Mesendoderm (in vitro differentiated cells): ENCODE measurements at regions not wholly inside any gene's neighbourhood (a gene's known extent, or its start where the extent isn't known, plus 50 kb on each side); places are given as distances from the start of the nearest gene placed in this dataset.

Experiments
- DNase-seq: peaks from one replicate; pipeline ENCODE4 v3.0.0; 2013
- H2AK5ac ChIP-seq: 2 replicates; pipeline ENCODE4 v1.6.1; 2013; ENCODE audit warnings: low read length, inconsistent platforms
- H2BK120ac ChIP-seq: 2 replicates; pipeline ENCODE4 v1.6.1; 2013; ENCODE audit warnings: low read depth, mild to moderate bottlenecking, low read length, moderate library complexity, mixed read lengths
- H2BK15ac ChIP-seq: replicated peaks from 2 replicates; pipeline ENCODE4 v1.6.1; 2013; ENCODE audit warnings: low read depth, mild to moderate bottlenecking, moderate library complexity
- H2BK5ac ChIP-seq: 2 replicates; pipeline ENCODE4 v1.6.1; 2013; ENCODE audit warnings: low read length, inconsistent platforms
- H3K18ac ChIP-seq: 2 replicates; pipeline ENCODE4 v1.6.1; 2013; ENCODE audit warnings: mild to moderate bottlenecking, low read length, mixed read lengths
- H3K23ac ChIP-seq: one replicate; pipeline ENCODE4 v1.6.1; 2013; ENCODE audit warnings: low read length
- H3K27ac ChIP-seq: 2 replicates; pipeline ENCODE4 v1.5.1; 2013; ENCODE audit warnings: low read depth, mild to moderate bottlenecking, inconsistent platforms, low read length, moderate library complexity
- H3K27me3 ChIP-seq: 2 replicates; pipeline ENCODE4 v1.6.1; 2013; ENCODE audit warnings: low read length, control low read depth, mild to moderate bottlenecking, inconsistent platforms; ENCODE audit not compliant: insufficient read depth, poor library complexity
- H3K36me3 ChIP-seq: 2 replicates; pipeline ENCODE4 v1.6.1; 2013; ENCODE audit warnings: low read length, inconsistent platforms; ENCODE audit not compliant: control insufficient read depth, insufficient read depth
- H3K4ac ChIP-seq: one replicate; pipeline ENCODE4 v1.6.1; 2013; ENCODE audit warnings: low read depth, mild to moderate bottlenecking, low read length, moderate library complexity
- H3K4me1 ChIP-seq: 2 replicates; pipeline ENCODE4 v1.6.1; 2013; ENCODE audit warnings: low read depth, low read length, inconsistent platforms; ENCODE audit not compliant: control insufficient read depth
- H3K4me2 ChIP-seq: 2 replicates; pipeline ENCODE4 v1.6.1; 2013; ENCODE audit warnings: low read length
- H3K4me3 ChIP-seq: 2 replicates; pipeline ENCODE4 v1.5.1; 2013; ENCODE audit warnings: mild to moderate bottlenecking, low read length
- H3K56ac ChIP-seq: one replicate; pipeline ENCODE4 v1.6.1; 2013; ENCODE audit warnings: low read length
- H3K79me1 ChIP-seq: 2 replicates; pipeline ENCODE4 v1.6.1; 2013; ENCODE audit warnings: low read length, inconsistent platforms
- H3K79me2 ChIP-seq: 2 replicates; pipeline ENCODE4 v1.6.1; 2013; ENCODE audit warnings: mild to moderate bottlenecking, low read length; ENCODE audit not compliant: control insufficient read depth, insufficient read depth
- H3K9ac ChIP-seq: 2 replicates; pipeline ENCODE4 v1.6.1; 2013; ENCODE audit warnings: low read length, inconsistent platforms
- H4K5ac ChIP-seq: one replicate; pipeline ENCODE4 v1.6.1; 2013; ENCODE audit warnings: low read length
- H4K8ac ChIP-seq: one replicate; pipeline ENCODE4 v1.6.1; 2013; ENCODE audit warnings: low read depth, mild to moderate bottlenecking, control low read depth, low read length, moderate library complexity
- WGBS: extraction: QIAGEN DNeasy Blood & Tissue Kit; methylation state at CpG from one replicate; pipeline ENCODE4 v1.1.7; 2013; ENCODE audit warnings: low lambda C conversion rate, missing lambda C conversion rate; ENCODE audit not compliant: insufficient coverage; ENCODE audit errors: extremely low coverage; 5-methylcytosine and 5-hydroxymethylcytosine counted together

DNA sequence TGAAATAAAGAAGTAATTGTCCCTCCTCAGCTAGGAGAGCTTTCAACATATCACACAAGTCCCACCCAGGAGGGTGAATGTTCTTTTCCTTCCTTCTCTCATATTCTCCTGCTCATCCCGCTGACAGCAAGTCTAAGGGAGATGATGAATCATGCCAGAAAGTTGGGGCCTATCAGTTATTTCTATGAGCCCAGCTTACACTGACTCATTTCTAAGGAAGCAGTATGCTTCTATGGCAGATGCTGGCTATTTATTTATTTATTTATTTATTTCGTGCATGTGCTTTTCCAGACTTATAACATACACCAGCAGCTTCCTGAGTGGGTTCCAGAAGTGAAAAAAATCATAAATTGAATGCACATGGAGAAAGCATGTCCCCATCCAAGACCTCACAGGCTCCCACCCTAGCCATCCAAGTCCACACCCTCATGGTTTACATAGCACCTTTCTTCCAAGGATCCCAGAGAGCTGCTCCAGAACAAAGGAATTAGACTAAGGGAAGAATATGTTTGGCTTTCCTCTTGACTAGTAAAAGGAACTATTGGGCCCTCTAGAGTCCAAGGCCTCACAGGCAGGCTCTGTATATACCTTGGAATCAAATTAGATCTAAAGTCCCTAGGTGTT is 1074.2 kb upstream of the ZEB2 start:
- H2BK5ac ChIP-seq = no peak overlapping the region
- H2BK120ac ChIP-seq = no peak overlapping the region
- no peak overlapping the region for H3K4me3 ChIP-seq
- no peak overlapping the region for H3K9ac ChIP-seq
- H4K5ac ChIP-seq = no peak overlapping the region
- H2BK15ac ChIP-seq = no peak overlapping the region
- H3K4me1 ChIP-seq = no peaks in the 10 kb centered on the region
- H3K27me3 ChIP-seq = no peaks in the 10 kb centered on the region
- no peaks in the 10 kb centered on the region for H3K36me3 ChIP-seq
- H3K18ac ChIP-seq = no peak overlapping the region
- no peak overlapping the region for H3K4ac ChIP-seq
- no peak overlapping the region for H3K27ac ChIP-seq
- no peak overlapping the region for H3K23ac ChIP-seq
- H3K56ac ChIP-seq = no peak overlapping the region
- H2AK5ac ChIP-seq = no peak overlapping the region
- WGBS = no CpG with 5 or more reads among the region's 2 CpGs
- no peaks in the 10 kb centered on the region for H3K79me1 ChIP-seq
- H4K8ac ChIP-seq = no peak overlapping the region
- no peaks in the 10 kb centered on the region for H3K79me2 ChIP-seq
- no peak overlapping the region for H3K4me2 ChIP-seq
- peak; percentile 49 for DNase-seq

GRCh38 chr2:145593280-145593679 is 1073.4 kb upstream of the ZEB2 start:
- Histone ChIP-seq H3K27me3 (no peaks in the 10 kb centered on the region), H2BK15ac (no peak overlapping the region), H4K5ac (no peak overlapping the region), H3K4me3 (no peak overlapping the region), H3K18ac (no peak overlapping the region), H3K4me1 (no peaks in the 10 kb centered on the region), H3K79me2 (no peaks in the 10 kb centered on the region), H3K23ac (no peak overlapping the region), H4K8ac (no peak overlapping the region), H2BK5ac (no peak overlapping the region), H3K56ac (no peak overlapping the region), H3K9ac (no peak overlapping the region), H2AK5ac (no peak overlapping the region), H3K27ac (no peak overlapping the region), H3K36me3 (no peaks in the 10 kb centered on the region), H2BK120ac (no peak overlapping the region), H3K4ac (no peak overlapping the region), H3K4me2 (no peak overlapping the region), H3K79me1 (no peaks in the 10 kb centered on the region)
- no peak for DNase-seq
- WGBS = no CpG with 5 or more reads among the region's 1 CpG

DNA sequence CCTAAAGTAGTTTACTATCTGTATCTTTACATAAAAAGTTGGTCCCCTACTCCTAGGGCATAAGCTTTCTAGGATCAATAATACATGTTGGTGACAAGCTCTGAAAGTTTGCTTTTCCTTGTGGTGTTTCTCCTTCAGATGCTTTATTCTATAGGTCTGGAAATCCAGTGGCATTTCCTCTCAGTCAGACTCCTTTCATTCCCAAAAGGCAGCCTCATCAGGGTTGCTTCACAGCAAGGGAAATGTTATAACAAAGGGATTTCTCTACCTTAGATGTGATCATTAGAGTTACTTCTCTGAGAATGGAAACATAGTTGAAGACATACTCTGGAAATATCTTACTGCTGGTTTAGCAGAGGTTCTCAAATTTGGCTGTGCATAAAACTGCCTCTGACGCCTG is 1072.4 kb upstream of the ZEB2 start:
- Histone ChIP-seq H3K36me3 (no peaks in the 10 kb centered on the region), H3K4ac (no peak overlapping the region), H3K27ac (no peak overlapping the region), H3K79me2 (no peaks in the 10 kb centered on the region), H2AK5ac (no peak overlapping the region), H3K4me1 (no peaks in the 10 kb centered on the region), H3K4me2 (no peak overlapping the region), H3K9ac (no peak overlapping the region), H4K8ac (no peak overlapping the region), H3K4me3 (no peak overlapping the region), H3K79me1 (no peaks in the 10 kb centered on the region), H3K27me3 (no peaks in the 10 kb centered on the region), H3K56ac (no peak overlapping the region), H3K23ac (no peak overlapping the region), H3K18ac (peak overlapping the region; percentile 51), H2BK15ac (no peak overlapping the region), H2BK5ac (no peak overlapping the region), H2BK120ac (peak overlapping the region; percentile 4), H4K5ac (no peak overlapping the region)
- no CpG with 5 or more reads among the region's 1 CpG for WGBS
- DNase-seq = peak; percentile 11

DNA sequence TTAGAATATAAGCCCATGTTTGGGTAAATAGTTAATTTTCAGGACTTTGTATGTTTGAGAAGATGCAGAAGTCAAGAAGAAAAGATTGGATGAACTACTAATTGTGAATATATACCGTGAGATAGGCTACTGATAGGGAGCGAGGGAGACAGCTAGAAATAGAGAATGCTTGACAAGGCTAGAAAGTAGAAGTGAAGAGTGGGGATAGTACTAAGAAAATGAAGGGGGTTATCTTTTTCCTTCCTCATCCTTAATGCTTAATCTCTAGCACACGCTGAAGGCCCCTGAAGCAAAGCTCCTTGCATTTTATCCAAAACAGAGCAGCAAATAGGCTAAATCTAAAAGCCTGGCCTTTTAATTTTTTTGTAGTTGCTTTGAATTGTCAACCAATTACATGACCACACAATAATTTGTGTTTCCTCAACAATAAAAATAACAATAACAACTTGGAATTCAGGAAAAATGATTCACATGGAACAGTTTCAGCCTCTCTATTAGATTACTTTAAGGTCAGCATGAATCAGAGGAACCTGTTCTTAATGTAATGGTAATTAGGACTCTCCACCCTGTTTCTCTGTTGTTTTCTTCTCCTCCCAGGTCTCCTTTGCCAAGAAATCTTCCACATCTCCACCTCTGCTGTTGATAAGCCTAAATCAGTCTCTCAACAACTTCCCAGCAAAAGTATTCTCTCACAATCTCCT is 1071.3 kb upstream of the ZEB2 start:
- no peaks in the 10 kb centered on the region for H3K79me2 ChIP-seq
- no peaks in the 10 kb centered on the region for H3K4me1 ChIP-seq
- H4K5ac ChIP-seq = no peak overlapping the region
- H3K27me3 ChIP-seq = no peaks in the 10 kb centered on the region
- no peak for DNase-seq
- H3K4me2 ChIP-seq = no peak overlapping the region
- no peak overlapping the region for H3K4ac ChIP-seq
- WGBS = no CpG with 5 or more reads among the region's 3 CpGs
- no peak overlapping the region for H2BK15ac ChIP-seq
- no peak overlapping the region for H2AK5ac ChIP-seq
- H3K56ac ChIP-seq = no peak overlapping the region
- H2BK5ac ChIP-seq = no peak overlapping the region
- H3K27ac ChIP-seq = no peak overlapping the region
- H3K23ac ChIP-seq = no peak overlapping the region
- no peak overlapping the region for H2BK120ac ChIP-seq
- no peak overlapping the region for H3K4me3 ChIP-seq
- H3K79me1 ChIP-seq = no peaks in the 10 kb centered on the region
- H4K8ac ChIP-seq = no peak overlapping the region
- no peaks in the 10 kb centered on the region for H3K36me3 ChIP-seq
- H3K9ac ChIP-seq = no peak overlapping the region
- H3K18ac ChIP-seq = no peak overlapping the region

DNA sequence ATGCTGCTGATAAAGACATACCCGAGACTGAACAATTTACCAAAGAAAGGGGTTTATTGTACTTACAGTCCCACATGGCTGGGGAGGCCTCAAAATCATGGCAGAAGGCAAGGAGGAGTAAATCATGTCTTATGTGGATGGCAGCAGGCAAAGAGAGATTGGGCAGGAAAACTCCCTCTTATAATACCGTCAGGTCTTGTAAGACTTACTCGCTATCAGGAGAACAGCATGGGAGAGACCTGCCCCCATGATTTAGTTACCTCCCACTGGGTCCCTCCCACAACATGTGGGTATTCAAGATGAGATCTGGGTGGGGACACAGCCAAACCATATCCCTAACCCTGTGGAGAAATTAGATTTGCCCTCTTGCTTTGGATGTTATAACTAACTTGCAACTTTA is 1068.0 kb upstream of the ZEB2 start:
- Histone ChIP-seq H2BK120ac (no peak overlapping the region), H3K27ac (no peak overlapping the region)
- WGBS = no CpG with 5 or more reads among the region's 3 CpGs

DNA sequence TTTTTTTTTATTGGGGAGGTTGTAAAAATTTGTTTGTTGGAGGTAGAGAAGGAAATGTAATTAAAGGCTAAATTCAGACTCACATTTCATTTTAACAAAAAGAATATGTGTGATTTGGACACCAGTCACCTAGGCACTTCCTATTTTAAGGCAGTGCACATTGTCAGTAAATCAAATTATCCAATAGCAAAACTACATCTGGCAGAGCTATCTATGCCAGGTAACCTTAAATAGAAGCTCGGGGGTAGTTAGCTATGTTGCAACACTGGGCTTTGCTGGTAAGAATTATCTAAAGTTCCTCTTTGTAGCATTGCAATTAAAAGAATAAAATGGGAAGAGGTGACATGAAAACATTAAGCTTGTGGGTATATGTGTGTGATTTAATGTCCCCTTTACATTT is 1064.4 kb upstream of the ZEB2 start:
- WGBS = no CpG with 5 or more reads among the region's 1 CpG

More for the DNA sequence above, 1068.0 kb upstream of the ZEB2 start:
- Histone ChIP-seq H3K79me2 (no peaks in the 10 kb centered on the region), H2BK5ac (no peak overlapping the region), H3K23ac (no peak overlapping the region), H3K4me2 (no peak overlapping the region), H4K8ac (no peak overlapping the region), H4K5ac (no peak overlapping the region), H3K79me1 (no peaks in the 10 kb centered on the region), H3K4ac (no peak overlapping the region), H3K27me3 (no peaks in the 10 kb centered on the region), H2AK5ac (no peak overlapping the region), H3K4me3 (no peak overlapping the region), H3K18ac (no peak overlapping the region), H3K36me3 (no peaks in the 10 kb centered on the region), H3K4me1 (no peaks in the 10 kb centered on the region), H3K56ac (no peak overlapping the region), H2BK15ac (no peak overlapping the region), H3K9ac (no peak overlapping the region)
- peak; percentile 14 for DNase-seq

More for the DNA sequence above, 1064.4 kb upstream of the ZEB2 start:
- H3K4ac ChIP-seq = no peak overlapping the region
- no peak overlapping the region for H3K27ac ChIP-seq
- H2BK120ac ChIP-seq = no peak overlapping the region
- no peak overlapping the region for H2BK5ac ChIP-seq
- DNase-seq = no peak
- no peak overlapping the region for H3K56ac ChIP-seq
- no peaks in the 10 kb centered on the region for H3K4me1 ChIP-seq
- H2AK5ac ChIP-seq = no peak overlapping the region
- H3K4me2 ChIP-seq = no peak overlapping the region
- H3K36me3 ChIP-seq = no peaks in the 10 kb centered on the region
- no peaks in the 10 kb centered on the region for H3K27me3 ChIP-seq
- H3K18ac ChIP-seq = no peak overlapping the region
- no peak overlapping the region for H4K5ac ChIP-seq
- H2BK15ac ChIP-seq = no peak overlapping the region
- H3K9ac ChIP-seq = no peak overlapping the region
- H3K79me2 ChIP-seq = no peaks in the 10 kb centered on the region
- H4K8ac ChIP-seq = no peak overlapping the region
- H3K23ac ChIP-seq = no peak overlapping the region
- H3K4me3 ChIP-seq = no peak overlapping the region
- no peaks in the 10 kb centered on the region for H3K79me1 ChIP-seq
